ENCODE measurements at regions not wholly inside any gene's neighbourhood (a gene's known extent, or its start where the extent isn't known, plus 50 kb on each side); places are given as distances from the start of the nearest gene placed in this dataset.

DNA sequence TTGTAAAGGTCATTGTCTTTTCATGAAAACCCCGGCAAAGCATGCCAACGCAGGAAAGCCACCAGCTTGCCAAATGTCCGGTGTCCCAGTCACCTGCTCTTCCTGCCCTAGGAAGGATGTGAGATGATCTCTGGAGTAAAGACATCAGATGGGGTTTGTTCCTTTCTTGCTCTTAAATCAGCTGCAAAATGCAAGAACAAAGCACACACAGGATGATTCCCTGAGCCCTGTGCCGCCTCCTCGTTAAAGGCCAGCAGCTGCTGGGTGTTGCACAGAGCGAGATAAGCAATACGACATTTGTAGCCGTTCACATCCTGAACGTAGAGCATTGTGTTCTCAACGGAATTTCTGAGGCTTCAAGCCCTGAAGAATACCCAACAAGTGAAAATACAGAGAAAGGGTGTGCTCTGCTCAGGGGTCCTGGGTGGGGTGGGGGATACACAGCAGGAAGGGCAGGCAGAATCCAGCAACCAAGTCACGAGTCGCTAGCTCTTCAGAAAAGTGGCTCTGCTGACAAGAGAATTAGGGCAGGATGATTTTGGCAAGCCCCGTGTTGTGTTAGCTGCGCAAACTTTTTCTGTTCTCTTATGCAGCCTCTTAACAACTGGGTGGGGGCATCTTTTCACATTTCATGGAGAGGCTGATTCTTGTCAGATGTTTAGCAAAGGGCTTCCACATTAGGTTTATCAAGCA, 229.2 kb upstream of the MAP3K1 start:
- no peak for DNase-seq

DNA sequence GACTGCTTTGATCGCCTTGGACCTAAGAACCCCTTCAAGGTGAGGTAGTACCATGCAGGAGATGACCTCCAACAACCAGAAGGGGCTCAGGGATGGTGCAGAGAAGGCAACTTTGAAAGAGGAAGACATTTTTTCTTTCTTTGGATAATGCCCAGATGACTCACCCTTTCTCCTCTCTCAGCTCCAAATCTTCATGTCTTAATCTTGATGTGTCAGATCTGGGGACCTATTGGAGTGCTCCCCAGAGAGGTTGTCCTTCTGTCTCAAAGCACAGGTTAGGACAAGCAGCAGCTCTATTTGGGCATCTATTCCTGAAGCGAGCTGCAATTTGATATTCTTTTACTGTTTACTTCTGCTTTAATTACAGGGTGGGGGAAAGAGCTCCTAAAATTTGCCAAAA, 229.9 kb upstream of the MAP3K1 start:
- DNase-seq, result no peak

DNA sequence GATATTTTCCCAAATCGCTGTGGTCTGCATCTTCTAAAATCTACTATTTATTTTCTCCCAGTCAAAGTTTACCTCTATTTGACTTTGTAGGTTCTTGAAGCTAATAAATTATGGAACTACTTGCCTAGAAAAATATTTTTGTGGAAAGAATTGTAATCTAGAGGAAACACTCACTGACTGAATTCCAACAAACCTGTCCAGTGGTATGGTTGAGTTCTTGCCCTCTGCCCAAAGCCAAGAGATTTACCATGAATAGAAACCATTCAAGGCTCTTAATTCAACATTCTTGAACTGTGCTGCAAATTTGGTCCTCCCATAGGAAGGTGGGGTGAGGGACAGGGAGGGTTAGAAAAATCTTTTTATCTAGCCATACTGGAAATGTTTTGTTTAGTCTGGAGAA, 233.9 kb upstream of the MAP3K1 start:
- DNase-seq, result no peak

DNA sequence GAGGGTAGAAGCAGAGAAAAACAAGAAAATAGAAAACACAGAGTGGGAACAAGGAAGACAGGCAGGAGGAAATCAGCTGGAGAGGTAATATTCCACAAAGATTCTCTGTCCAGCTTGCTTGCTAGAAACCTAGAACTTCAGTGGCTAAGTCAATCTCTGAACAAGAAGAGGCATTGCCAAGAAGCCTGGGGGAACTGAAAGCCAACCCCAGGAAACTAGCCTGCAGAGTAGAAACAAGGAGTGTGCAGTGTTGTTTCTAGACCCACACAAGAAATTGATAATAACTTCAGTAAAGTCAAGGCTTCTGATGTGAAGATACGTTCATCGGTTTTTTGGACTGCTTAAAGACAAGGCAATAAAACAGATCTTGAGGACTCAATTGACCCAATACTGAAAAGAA, 234.5 kb upstream of the MAP3K1 start:
- DNase-seq, result no peak

DNA sequence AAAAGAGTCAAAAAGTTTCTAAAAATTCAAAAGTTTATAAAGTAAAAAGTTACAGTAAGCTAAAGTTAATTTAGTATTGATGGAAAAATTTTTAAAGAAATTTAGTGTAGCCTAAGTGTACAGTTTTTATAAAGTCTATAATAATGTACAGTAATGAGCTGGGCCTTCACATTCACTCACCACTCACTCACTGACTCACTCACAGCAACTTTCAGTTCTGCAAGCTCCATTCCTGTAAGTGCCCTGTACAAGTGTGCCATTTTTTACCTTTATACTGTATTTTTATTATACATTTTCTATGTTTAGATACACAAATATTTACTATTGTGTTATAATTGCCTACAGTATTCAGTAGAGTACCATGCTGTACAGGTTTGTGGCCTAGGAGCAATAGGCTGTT, 239.5 kb upstream of the MAP3K1 start:
- DNase-seq, result no peak

DNA sequence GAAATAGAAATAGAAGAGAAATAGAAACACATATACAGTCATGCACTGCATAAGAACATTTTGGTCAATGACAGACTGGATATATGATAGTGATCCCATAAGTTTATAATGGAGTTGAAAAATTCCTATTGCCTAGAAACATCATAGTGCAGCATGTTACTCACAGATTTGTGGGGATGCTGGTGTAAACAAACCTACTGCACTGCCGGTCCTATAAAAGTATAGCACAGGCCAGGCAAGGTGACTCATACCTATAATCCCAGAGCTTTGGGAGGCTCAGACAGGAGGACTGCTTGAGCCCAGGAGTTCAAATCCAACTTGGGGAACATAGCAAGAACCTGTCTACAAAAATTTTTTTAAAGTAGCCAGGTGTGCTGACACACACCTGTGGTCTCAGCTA, 240.6 kb upstream of the MAP3K1 start:
- DNase-seq, result no peak

DNA sequence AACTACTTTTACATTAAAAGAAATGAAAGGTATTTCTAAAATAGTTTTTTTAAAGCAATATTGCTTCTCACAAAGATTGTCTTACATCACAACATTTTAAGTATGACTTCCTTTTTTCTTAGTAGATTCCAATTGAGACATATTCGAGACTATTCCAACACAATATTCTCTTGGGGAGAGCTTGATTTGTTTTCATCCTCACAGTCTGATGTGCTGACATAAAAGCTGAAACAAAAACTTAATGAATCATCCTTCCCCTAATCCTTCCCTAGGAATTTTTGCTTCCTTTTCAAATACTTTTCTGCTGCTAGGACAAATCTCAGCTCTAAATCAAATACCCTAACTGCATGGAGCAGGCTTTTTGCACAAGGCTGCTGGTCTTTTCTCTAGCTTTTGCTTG, 245.8 kb upstream of the MAP3K1 start:
- DNase-seq, result no peak

DNA sequence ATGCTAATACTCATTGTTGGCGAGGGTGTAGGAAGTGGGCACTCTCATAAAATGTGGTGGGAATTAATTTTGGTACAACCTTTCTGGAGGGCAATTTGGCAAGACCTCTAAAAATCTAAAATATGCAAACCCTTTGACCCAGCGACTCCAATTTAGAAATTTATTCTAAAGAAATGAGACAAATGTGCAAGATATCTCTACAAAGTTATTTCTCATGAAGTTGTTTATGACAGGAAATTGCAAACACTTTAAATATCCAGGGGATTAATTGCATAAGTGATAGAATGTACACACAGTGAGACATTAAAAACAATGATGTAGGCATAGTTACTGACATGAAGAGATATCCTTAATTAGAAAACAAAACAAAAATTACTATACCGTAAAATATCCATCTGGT, 246.3 kb upstream of the MAP3K1 start:
- no peak for DNase-seq

DNA sequence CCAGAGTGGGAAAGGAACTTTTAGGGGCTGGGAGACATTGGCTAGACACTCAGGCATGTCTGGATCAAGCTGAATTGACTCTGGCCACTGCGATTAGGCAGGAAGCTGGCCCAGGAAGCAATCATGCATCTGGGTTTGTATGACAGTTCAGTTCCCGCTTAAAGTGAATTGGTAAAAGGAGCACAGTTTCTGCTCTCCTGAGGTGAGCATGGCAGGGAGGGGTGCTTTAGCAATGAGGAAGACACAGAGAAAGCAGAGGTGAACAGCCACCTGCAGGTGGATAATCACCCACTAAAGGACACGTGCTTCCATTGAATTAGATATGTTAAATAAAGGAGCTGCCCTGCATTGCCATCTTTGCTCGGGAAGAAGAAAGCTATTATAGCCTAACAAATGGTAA, 248.1 kb upstream of the MAP3K1 start:
- DNase-seq, result no peak

DNA sequence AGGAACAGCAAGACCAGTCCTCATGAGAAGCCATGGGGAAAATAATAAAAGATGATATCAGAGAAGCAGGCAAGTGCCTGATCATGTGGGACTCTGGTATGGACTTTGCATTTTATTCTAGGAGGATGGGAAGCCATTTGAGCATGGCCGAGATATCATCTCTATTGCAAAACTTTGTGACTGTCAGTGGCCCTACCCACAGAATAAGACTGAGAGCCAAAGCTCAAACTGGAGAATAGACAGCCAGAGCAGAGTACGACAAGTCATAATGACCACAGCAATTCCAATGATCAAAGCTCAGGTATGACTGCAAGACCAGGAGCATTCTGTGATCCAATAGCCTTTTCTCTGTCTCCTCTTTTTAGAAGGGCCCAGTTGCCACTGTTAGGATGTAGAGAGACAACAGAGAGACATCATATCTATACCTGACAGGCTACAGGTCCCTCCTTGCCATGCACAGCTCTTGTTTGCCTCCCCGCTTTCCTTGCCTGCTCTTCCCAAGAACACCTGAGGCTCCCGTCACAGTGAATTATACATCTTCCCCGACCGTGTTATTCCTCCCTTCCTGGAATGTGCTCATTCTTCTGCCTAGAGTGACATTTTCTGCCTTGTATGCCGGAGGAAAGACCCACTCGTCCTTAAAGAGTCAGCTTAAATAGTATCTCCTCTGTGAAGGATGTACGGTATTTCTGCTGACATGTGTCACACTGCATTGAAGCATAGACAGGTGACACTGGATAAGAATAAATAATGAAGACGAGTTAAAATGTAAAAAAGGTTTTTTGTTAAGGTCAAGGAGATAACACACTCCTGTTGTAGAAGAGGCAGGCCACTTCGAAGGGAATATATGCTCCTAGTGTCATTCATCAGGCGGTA, 248.7 kb upstream of the MAP3K1 start:
- no peak for DNase-seq

DNA sequence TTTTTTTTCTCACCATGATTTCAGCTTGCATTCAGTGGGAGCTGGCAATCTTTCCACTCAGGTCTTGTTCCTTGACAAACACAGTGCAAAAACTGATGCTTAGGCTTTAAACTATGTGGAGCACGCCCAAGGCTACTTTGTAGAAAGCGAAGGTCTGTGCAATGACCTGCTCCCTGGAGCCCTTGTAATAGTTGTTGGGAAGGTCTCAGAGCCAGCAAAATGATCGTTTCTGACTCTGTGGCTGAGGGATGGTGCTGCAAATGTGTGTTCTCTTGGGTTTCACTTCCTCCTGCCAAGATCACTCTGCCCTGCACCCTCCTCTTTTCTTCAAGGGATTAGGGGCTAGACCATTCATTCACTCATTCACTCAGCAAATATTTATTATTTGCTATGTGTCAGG, 249.7 kb upstream of the MAP3K1 start:
- DNase-seq, result no peak

DNA sequence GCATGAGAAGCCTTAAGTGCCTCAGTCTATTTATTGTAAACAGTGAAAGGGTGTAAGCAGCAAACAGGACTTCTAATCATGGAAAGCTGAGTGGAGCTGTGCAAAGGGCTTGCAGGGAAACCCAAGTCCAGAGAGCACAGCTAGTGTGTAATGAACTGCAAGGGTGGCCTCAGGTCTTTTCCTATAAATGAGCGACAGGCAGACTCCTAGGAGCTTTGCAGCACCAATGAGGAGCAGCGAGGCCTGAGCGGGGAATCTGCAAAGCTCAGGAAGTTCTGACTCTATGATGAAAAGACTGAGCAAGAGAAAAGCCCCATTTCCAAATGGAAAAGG, 250.1 kb upstream of the MAP3K1 start:
- DNase-seq, result no peak

DNA sequence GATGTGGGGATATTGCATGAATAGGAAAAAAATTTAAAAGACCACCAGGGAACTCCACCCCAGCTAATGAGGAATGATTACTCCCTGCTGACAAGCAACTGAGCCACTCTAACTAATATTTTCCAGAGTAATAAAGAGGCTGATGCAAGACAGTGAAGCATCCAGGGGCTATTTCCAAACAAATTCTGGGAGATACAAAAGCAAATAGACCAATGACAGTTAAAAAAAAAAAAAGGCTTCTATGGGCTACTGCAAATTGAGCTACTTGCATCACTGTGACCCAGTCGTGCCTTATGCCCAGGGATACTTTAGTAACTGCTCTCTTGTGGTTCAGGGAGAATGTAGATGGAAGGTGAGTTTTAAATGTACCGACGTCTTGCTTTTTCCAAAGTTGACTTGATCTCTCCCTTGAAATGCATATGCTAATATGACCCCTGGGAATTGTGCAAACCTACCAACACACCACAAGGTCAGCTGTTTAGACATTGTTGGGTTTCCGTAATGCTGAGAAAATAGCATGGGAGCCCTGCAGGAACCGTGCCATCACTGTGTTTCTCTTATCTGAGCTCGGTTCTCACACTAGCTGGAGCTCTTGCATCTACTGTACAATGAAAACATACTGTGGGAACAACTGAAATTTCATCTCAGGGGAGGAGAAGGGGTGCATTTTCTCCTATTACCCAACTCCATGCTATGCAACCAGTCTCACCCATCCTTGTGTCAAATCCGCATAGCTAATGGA, 250.6 kb upstream of the MAP3K1 start:
- no peak for DNase-seq

DNA sequence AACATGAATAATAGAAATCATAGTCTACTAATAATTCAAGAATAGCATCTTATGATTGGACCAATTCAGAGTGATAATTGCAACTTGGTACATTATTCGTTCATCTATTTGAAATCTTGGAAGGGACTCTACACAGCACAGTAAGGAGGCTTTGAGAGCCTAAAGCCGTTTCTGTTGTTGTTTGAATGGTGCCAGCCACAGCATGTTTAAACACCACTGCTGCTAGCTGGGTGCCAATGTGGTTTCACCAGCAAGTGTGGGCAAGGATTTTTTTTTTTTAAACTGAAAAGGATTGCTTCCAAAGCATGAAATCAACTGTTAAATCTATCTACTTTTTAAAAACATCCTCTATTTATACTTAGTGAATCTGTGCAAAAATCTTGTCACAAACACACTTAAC, 253.9 kb upstream of the MAP3K1 start:
- DNase-seq, result no peak

DNA sequence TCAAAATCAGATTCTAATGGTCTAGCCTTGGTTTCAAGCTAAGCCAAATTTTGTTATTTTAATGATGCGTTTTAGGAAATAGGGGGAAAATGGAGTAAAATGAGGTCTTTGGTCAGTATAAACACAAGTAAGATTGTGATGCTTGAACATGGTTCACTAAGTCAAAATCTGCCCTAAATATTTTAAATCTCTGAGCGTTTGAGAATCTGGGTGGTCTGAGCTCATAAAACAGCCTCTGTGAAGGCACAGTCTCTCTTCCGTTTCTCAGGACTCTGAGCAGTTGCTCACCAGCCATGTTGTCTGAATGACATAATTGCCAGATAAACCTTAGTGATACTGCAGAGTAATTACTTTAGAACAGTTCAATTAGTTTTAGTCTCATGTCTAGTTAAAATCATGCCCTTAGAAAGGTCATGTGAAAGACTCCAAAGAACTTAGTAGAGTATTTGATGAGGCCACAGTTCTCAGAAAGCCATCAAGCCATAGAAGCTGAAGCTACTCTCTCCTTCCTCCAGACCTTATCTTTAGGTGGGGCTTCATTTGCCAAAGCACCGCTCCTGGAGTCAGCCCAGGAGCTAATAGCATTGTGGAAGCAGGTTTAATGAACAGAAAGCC, 257.1 kb upstream of the MAP3K1 start:
- DNase-seq, result no peak

DNA sequence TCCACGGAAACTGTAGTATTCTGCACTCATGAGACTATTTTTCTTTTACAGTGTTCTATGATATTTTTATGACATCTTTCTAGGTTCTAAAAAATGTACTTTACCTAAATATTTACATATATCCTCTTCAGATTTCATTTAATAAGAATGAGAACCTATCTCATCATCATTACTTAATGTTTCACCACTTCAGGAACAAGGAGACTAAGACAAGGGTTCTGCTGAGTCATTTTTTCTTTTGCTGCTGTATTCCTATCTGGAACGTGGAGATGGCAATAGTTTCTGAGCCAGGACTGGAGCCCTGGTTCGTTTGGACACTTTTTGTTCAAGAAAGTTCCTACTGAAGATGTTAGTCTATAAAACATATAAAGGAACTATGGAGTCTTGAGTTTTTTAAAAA, 258.2 kb upstream of the MAP3K1 start:
- no peak for DNase-seq

DNA sequence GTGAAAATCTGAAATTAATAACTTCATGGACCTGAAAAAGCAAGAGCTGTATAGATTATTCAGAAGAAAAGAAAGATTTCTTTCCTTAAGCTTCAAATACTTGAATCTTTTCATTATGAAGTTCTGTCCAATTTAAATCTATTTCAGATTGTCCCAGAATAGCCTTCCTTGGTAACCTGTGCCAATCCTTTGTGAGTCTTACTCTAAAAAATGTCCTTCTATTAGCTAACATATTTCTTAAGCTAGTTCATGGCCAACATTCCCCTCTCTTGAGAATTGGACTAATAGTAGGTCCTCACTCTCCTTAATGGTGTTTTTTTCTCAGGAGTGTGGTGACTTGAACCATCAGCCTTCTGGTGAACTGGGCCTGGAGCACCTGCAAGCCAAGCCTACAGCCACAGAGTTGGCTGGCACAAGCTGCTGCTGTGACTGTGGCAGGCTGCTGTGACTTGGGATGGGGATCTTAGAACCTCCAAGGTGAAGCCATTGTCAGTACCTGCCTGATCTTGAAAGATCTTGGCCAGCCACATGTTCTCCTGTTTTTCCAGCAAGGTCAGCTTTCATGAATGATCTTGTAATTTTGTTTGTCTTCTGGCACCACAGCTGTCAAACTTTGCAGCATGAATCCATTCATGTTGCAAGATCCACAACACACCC, 262.6 kb upstream of the MAP3K1 start:
- no peak for DNase-seq

DNA sequence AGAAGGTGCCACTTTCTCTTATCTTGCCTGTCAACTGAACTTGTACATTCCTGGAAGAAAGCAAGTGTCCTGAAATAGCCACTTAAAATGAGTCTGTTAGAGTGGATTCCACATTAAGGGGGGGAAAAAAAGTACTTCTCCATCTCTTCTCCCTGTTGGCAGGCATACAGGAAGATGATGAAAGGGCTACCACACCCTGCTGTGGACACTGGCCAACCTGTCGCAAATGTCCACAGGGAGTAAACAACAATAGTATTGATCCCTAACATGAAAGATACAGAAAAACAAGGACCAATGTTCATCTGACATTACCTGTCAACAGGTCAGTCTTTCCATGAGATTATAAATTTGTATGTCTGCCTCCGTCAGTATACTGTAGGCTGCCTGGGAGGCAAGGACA, 265.1 kb upstream of the MAP3K1 start:
- no peak for DNase-seq

DNA sequence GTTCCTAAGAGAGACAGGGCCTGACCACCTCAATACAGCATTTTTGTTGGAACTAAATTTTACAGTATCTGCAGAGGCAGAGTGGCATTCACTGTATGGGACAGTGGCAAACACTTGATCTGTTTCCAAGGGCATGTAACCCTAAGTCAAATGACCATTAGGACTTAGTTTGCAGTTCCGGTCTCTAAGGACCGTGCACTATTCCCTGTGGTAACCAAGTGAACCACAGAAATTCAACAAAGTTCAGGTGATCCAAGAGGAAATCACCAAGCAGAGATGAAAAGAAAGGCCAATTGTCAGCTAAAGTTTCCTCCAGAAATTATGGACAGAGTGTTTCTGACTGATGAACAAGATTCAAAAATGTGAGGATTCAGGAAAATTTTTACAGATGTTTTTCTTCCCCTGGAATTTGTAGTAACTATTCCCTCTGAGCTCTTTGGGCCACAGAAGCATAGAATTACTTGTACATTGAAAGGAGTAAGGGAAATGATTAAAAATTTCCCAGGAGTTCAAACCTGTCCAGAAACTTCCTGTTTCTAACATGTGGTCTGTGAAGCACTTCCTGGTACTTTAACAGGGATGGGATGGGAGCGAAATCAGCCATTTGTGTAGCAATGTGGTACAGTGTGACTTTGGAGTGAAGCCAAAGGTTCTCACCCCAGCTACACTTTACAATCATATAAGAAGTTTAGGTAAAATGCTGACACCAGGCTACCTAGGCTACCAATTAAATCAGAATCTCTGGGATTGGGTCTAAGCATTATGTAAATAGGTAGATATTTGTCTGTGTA, 266.1 kb upstream of the MAP3K1 start:
- no peak for DNase-seq

DNA sequence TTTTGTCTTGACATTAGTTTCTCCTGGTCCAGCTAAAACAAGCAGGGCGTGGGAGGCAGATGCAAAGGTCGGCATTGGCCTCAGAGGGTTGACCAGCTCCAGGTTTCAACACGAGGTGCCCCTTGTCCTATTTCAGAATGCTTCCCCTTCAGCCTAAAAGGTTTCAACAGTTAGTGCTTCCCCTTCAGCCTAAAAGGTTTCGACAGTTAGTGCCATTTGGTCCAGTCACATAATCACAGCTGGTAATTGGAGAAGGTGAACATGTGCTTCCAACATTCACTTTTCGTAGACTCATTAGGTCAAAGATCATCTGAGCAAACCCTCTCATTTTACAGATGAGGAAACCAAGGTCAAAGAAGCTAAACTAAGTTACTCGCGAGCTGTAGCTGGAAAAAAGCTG, 270.3 kb upstream of the MAP3K1 start:
- no peak for DNase-seq

DNA sequence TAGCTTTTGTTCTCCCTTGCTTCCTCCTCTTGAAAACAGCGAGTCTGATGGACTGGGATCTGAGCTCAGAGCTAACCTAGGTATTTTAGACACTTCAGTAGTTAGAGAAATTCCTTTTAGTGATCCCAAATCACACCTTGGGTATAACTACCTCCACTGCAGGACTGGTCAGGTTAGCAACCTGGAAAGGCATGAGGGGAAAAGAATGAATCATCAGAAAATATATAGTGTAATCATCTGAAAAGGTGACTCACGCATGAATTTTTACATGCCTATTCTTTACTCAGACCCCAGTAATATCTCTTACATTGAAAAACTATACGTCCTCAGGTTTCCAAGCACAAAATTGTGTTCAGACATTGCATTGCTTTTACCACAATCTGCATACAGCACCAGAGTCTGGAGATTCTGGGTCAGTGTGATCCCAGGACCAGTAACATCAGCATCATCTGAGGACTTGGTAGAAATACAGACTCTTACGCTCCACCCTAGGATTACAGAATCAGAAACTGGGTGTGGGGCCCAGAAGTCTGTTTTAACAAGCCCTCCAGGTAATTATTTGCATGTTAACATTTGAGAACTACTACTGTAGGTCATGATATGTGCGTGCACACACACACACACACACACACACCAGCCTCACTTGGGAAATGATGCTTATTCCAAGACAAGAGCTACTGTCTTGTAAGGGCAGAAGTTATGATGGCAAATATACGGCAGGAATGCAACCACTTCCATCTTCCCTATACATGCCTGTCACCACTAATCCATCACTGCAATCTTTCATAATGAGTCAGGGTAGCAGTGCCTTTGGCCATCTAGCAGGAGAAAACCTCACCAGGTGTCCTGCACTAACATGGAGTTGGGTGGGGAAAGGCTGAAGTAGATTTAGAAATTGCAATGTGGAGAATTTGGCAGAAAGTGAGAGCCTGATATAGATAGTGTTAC, 271.6 kb upstream of the MAP3K1 start:
- no peak for DNase-seq

Data from stimulated activated CD4-positive, alpha-beta T cell treated with anti-CD3 and anti-CD28 coated beads, Interleukin-4, amount 100 ng/mL, for 24 hours (primary cell).